HFF-Myc (cell line): ENCODE measurements at regions not wholly inside any gene's neighbourhood (a gene's known extent, or its start where the extent isn't known, plus 50 kb on each side); places are given as distances from the start of the nearest gene placed in this dataset.

Experiments used
- DNase-seq: peaks from one replicate; pipeline ENCODE4 v3.0.0-alpha.2; 2011; ENCODE audit warnings: low read depth; ENCODE audit errors: extremely low read depth
- H3K4me3 ChIP-seq: replicated peaks from 2 replicates; pipeline ENCODE4 v1.5.1; 2011; ENCODE audit warnings: low read depth, mild to moderate bottlenecking, control low read depth, low read length
- TF ChIP-seq, protein P1 (sequence below): IDR thresholded peaks from 2 replicates; pipeline ENCODE4 v1.5.1; 2012; ENCODE audit warnings: mild to moderate bottlenecking, low read depth, low read length, control low read depth; ENCODE audit errors: missing control alignments

DNA sequence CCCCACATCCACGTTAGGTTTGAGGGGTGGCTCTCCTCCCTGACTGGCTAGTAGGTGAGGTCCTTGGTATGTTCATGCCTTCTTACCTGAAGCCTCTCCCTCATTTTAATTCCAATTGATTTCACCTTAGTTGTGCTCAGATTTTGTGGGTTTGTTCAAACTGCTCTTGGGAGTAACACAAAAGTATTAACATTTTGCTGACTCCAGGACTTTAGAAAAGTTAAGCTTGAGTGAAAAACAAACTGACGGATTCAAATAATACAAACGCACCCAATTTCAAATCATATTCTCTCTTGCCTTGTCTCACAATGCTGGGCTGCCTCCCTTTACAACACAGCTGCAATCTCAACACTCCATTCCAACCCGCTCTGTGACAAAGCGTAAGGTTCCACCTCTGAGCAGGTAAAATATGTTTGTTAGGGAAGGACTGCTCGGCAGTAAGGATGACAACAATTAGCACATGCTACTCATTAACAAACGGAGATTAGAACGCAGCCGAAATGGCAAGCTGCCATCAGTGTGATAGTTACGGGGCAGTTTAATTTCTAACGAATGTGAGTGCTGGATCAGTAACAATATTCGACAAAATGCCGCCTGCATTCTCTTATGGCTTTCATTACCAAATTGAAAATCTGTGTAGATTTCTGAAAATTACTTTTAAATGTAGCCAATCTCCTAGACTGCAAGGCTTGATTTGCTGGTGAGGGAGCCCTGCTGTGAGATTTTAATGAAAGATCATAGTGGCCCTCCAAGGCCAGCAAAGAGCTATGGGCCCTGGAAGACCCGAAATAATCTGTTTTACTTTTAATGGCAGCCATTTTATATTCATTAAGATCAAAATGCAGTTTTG is 730.6 kb upstream of the FANCL start:
- DNase-seq, result no peak
- TF ChIP-seq, protein P1, sequence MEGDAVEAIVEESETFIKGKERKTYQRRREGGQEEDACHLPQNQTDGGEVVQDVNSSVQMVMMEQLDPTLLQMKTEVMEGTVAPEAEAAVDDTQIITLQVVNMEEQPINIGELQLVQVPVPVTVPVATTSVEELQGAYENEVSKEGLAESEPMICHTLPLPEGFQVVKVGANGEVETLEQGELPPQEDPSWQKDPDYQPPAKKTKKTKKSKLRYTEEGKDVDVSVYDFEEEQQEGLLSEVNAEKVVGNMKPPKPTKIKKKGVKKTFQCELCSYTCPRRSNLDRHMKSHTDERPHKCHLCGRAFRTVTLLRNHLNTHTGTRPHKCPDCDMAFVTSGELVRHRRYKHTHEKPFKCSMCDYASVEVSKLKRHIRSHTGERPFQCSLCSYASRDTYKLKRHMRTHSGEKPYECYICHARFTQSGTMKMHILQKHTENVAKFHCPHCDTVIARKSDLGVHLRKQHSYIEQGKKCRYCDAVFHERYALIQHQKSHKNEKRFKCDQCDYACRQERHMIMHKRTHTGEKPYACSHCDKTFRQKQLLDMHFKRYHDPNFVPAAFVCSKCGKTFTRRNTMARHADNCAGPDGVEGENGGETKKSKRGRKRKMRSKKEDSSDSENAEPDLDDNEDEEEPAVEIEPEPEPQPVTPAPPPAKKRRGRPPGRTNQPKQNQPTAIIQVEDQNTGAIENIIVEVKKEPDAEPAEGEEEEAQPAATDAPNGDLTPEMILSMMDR, result no peak
- H3K4me3 ChIP-seq, result no peak overlapping the region

DNA sequence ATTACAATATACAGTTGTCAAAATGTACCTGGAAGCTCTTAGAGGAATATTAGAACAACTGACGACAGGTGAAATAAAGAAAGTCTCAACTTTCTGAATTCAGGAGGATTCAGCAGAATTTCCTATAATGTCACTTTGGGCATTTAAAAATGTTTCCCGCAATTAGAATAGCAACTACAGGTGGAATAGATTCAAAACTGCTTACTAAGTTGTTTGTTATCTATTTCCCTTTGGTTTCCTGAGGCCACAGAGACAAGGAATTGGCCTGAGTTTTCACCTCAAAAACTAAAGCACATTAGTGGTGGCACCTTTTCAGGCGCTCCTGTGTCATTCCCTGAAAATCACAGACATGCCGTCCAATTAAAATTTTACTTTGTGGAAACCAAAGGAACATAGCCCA is 729.2 kb upstream of the FANCL start:
- no peak overlapping the region for H3K4me3 ChIP-seq
- TF ChIP-seq, protein P1, result no peak
- DNase-seq, result no peak

DNA sequence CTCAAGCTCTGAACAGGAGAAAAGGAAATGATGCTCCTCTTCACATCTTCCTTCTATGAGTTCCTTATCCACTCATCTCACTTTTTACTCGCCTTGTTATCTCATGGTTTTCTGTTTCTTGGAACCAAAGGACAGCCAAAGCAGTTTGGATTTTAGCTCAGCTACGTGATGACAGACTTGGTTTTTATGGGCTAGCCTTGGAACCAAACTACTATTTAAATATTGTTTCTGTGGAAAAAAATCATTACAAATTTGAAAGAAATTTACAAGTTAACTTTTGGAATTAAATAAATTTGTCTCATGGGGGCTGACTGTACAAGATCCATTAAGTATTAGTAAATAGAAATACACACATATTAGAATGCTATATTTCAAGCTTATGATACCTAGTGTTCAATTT is 727.8 kb upstream of the FANCL start:
- TF ChIP-seq, protein P1, result no peak
- DNase-seq, result no peak
- H3K4me3 ChIP-seq, result no peak overlapping the region

DNA sequence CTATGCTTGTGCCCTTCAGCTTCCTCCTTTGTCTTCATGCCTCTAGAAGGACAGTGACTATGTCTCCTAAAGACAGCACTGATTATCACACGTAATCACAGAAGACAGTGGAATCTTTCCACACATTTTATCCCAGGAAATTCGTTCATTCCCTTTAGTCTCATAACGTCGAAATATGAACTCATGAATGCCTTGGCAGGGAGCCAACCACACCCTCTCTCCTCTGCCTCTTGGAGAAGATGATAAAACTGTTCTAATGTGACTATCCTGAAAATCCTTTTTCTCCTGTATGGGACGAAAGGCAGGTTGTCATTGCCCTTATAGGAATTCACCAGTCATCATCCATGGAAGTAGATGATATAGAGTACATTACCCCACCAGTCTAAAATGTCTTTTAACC is 726.6 kb upstream of the FANCL start:
- no peak for DNase-seq
- H3K4me3 ChIP-seq, result no peak overlapping the region
- TF ChIP-seq, protein P1, result no peak

DNA sequence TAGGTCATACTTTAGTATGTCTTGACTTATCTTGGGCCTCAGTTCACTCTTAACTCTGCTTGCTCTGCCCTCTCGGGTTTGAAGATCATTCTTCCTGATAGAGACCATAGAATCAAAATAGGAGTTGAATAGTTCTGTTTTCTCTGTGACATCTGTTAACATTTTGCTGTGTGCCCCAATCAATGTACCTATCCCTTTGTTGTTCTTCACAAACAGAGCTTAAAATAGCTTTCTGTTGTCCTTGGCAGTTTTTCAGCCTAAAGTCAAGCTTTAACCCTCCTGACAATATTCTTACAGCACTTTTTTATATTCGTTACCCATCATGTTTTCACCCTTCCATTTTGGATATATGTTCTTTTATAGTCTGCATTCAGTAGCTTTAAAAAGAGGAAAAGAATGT is 724.5 kb upstream of the FANCL start:
- TF ChIP-seq, protein P1, result no peak
- no peak overlapping the region for H3K4me3 ChIP-seq
- DNase-seq, result no peak

DNA sequence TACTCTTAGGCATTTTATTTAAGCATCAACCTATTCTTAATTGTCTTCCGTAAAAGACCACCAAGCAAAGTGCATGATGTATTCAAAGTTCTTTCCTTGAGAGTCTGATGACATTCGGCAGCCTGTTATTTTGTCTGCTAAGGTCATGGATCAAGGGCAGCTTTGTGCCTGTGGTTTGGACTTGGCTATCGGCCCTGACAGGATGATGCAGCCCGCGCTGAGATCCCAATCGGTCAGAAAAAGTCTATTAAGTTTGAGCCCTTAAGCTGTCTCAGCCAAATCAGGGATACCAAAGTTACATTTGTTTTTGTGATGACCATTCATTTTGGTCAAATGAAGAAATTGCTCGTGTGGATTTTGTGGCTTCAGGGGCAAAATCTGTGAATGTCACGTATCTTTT is 718.9 kb upstream of the FANCL start:
- no peak for DNase-seq
- no peak overlapping the region for H3K4me3 ChIP-seq
- TF ChIP-seq, protein P1, result no peak
